HepG2 (cell line): ENCODE measurements at regions not wholly inside any gene's neighbourhood (a gene's known extent, or its start where the extent isn't known, plus 50 kb on each side); places are given as distances from the start of the nearest gene placed in this dataset.

ENCODE experiments used
- ATAC-seq: fragments of 200-7000 bp; cut with Tn5 transposase; 3 replicates; pipeline ENCODE4 v1.9.1; 2020; ENCODE audit warnings: mild to moderate bottlenecking, moderate library complexity
- BruUV-seq: library from RNA; stranded (reverse); fragments of 400-500 nt; replicated peaks from 2 replicates; lab custom pipeline; 2021; lab: Mats Ljungman, UMichigan
- CTCF ChIA-PET: fragments of 300-600 bp; formaldehyde crosslinking; extraction: SDS; loops from one replicate; lab custom pipeline; 2021; ENCODE audit warnings: low total read pairs, inconsistent platforms, low intra/inter-chr PET ratio; lab: Yijun Ruan, JAX
- POLR2A ChIA-PET: fragments of 350-600 bp; sonication (Branson Sonifier 250); formaldehyde crosslinking; loops from one replicate; lab custom pipeline; 2020; ENCODE audit warnings: antibody characterized with exemption, inconsistent platforms; lab: Yijun Ruan, JAX
- DNase-seq: peaks from one replicate; pipeline ENCODE4 v3.0.0-alpha.2; 2015; ENCODE audit warnings: low spot score
- FAIRE-seq: peaks from 3 replicates; lab custom pipeline; 2011; peaks lifted over from hg19 to GRCh38; lab: Jason Lieb, UNC
- H2AFZ ChIP-seq: one replicate; pipeline ENCODE4 v1.6.1; 2011; ENCODE audit warnings: low read length, inconsistent platforms
- H3K27ac ChIP-seq: fragments of 300-600 bp; 3 replicates; pipeline ENCODE4 v1.8.0; 2011; ENCODE audit warnings: mixed run types, mild to moderate bottlenecking, mixed read lengths, low read length, inconsistent platforms; ENCODE audit not compliant: insufficient read depth; ENCODE audit errors: extremely low read length
- H3K27me3 ChIP-seq, 2 experiments: fragments of 200-600 bp in 1 of 2; 2 replicates in 1 of 2; 3 replicates in 1 of 2; pipeline versions ENCODE4 v1.6.0 to v1.8.0; 2011; ENCODE audit warnings: low read length in 2 of 2, mild to moderate bottlenecking in 2 of 2, moderate library complexity in 2 of 2, inconsistent platforms in 1 of 2; ENCODE audit not compliant: insufficient read depth in 2 of 2, control insufficient read depth in 1 of 2
- H3K36me3 ChIP-seq, 2 experiments: fragments of 200-600 bp in 1 of 2; replicated peaks in 1 of 2; 2 replicates in 1 of 2; 3 replicates in 1 of 2; pipeline versions ENCODE4 v1.5.1 to v1.8.0; 2011; ENCODE audit warnings: low read length in 2 of 2, inconsistent platforms in 1 of 2; ENCODE audit not compliant: insufficient read depth in 2 of 2, control insufficient read depth in 1 of 2
- H3K4me1 ChIP-seq: 2 replicates; pipeline ENCODE4 v1.5.1; 2012; ENCODE audit warnings: low read length, inconsistent platforms; ENCODE audit not compliant: insufficient read depth
- H3K4me2 ChIP-seq: 2 replicates; pipeline ENCODE4 v1.6.0; 2011; ENCODE audit warnings: low read depth, low read length, inconsistent platforms
- H3K4me3 ChIP-seq, 3 experiments: fragments of 200-600 bp in 1 of 3; sonication (generic), shearing (Covaris generic) in 1 of 3; replicated peaks in 1 of 3; 2 replicates each; pipeline ENCODE4 v1.5.1; 2011 to 2016; ENCODE audit warnings: low read length in 3 of 3, inconsistent platforms in 2 of 3, low read depth in 2 of 3, mild to moderate bottlenecking in 2 of 3, control low read depth in 1 of 3, mixed read lengths in 1 of 3; ENCODE audit not compliant: insufficient read depth in 1 of 3
- H3K79me2 ChIP-seq: one replicate; pipeline ENCODE4 v1.6.1; 2011; ENCODE audit warnings: low read length, inconsistent platforms; ENCODE audit not compliant: insufficient read depth
- H3K9ac ChIP-seq: 2 replicates; pipeline ENCODE4 v1.6.0; 2011; ENCODE audit warnings: mild to moderate bottlenecking, low read depth, low read length, inconsistent platforms; ENCODE audit not compliant: insufficient read depth
- H3K9me3 ChIP-seq: 2 replicates; pipeline ENCODE4 v1.5.1; 2012; ENCODE audit warnings: mild to moderate bottlenecking, low read length
- H4K20me1 ChIP-seq: 2 replicates; pipeline ENCODE4 v1.6.0; 2011; ENCODE audit warnings: inconsistent platforms, mild to moderate bottlenecking, low read length, moderate library complexity; ENCODE audit not compliant: insufficient read depth
- CCAR2 ChIP-seq: fragments of 200-400 bp; formaldehyde crosslinking; optimal IDR thresholded peaks from 2 replicates; pipeline ENCODE3; 2018; ENCODE audit warnings: low read depth, mild to moderate bottlenecking, low read length, moderate library complexity
- DNMT1 ChIP-seq: sonication (generic); formaldehyde crosslinking; IDR thresholded peaks from 2 replicates; pipeline ENCODE4 v1.5.1; 2020; ENCODE audit warnings: mild to moderate bottlenecking, missing genetic modification reagents
- HOXA3 ChIP-seq: sonication (generic); formaldehyde crosslinking; IDR thresholded peaks from 2 replicates; pipeline ENCODE4 v1.5.0; 2020; ENCODE audit warnings: missing genetic modification reagents
- LCORL ChIP-seq, 2 experiments: fragments of 450-650 bp in 1 of 2; sonication (generic) in 1 of 2; formaldehyde crosslinking in 1 of 2; IDR thresholded peaks; 2 replicates each; pipeline versions ENCODE4 v1.5.0 to v1.6.1; 2017 to 2020; ENCODE audit warnings: antibody characterized with exemption in 1 of 2, missing genetic modification reagents in 1 of 2
- XBP1 ChIP-seq: sonication (generic); formaldehyde crosslinking; IDR thresholded peaks from 2 replicates; pipeline ENCODE4 v1.5.0; 2020; ENCODE audit warnings: missing genetic modification reagents
- ZMYM3 ChIP-seq: sonication (generic); formaldehyde crosslinking; IDR thresholded peaks from 2 replicates; pipeline ENCODE4 v1.5.1; 2020; ENCODE audit warnings: mild to moderate bottlenecking, missing genetic modification reagents
- ZNF816 ChIP-seq: sonication (generic); formaldehyde crosslinking; IDR thresholded peaks from 2 replicates; pipeline ENCODE4 v1.8.0; 2022; ENCODE audit warnings: missing genetic modification reagents, mild to moderate bottlenecking, borderline replicate concordance
- WGBS: methylation state at CpG from one replicate; pipeline ENCODE4 v1.1.6; 2017; ENCODE audit warnings: low lambda C conversion rate; 5-methylcytosine and 5-hydroxymethylcytosine counted together
- in situ Hi-C: cut with HindIII; loops from 2 replicates; pipeline ENCODE4 v1.10.0; 2017; ENCODE audit warnings: low pct_unique_long_range_greater_than_20kb; ENCODE audit not compliant: extremely low pct_ligation_motif_present
- intact Hi-C: fragments of 100-400 bp; cut with micrococcal nuclease; formaldehyde crosslinking; loops from one replicate; pipeline ENCODE4 v1.10.0; 2022; ENCODE audit not compliant: unreplicated experiment
- TF ChIP-seq, protein P1 (sequence below): sonication (generic); formaldehyde crosslinking; conservative IDR thresholded peaks from 2 replicates; pipeline ENCODE4 v1.4.0; 2020; ENCODE audit warnings: missing genetic modification reagents
- TF ChIP-seq, protein P2 (sequence below): sonication (generic); formaldehyde crosslinking; IDR thresholded peaks from 2 replicates; pipeline ENCODE4 v1.5.1; 2020; ENCODE audit warnings: mild to moderate bottlenecking, missing genetic modification reagents, borderline replicate concordance
- TF ChIP-seq, protein P3 (sequence below): sonication (generic); formaldehyde crosslinking; IDR thresholded peaks from 2 replicates; pipeline ENCODE4 v1.8.0; 2022; ENCODE audit warnings: mild to moderate bottlenecking, missing genetic modification reagents, moderate library complexity
- TF ChIP-seq, protein P4 (sequence below): sonication (generic); formaldehyde crosslinking; IDR thresholded peaks from 2 replicates; pipeline ENCODE4 v1.5.0; 2020; ENCODE audit warnings: missing genetic modification reagents, mild to moderate bottlenecking, borderline replicate concordance
- TF ChIP-seq, protein P5 (sequence below): sonication (generic); formaldehyde crosslinking; IDR thresholded peaks from 2 replicates; pipeline ENCODE4 v1.4.0; 2020; ENCODE audit warnings: missing genetic modification reagents, borderline replicate concordance
- TF ChIP-seq, protein P6 (sequence below): sonication (generic); formaldehyde crosslinking; IDR thresholded peaks from 2 replicates; pipeline ENCODE4 v1.9.0; 2021; ENCODE audit warnings: missing genetic modification reagents, mild to moderate bottlenecking, borderline replicate concordance
- TF ChIP-seq, protein P7 (sequence below): IDR thresholded peaks from 2 replicates; pipeline ENCODE4 v1.6.1; 2012; ENCODE audit warnings: low read depth, low read length, improper control_type of control experiment
- TF ChIP-seq, protein P8 (sequence below): IDR thresholded peaks from 2 replicates; pipeline ENCODE4 v1.6.1; 2018; ENCODE audit warnings: missing genetic modification reagents

DNA sequence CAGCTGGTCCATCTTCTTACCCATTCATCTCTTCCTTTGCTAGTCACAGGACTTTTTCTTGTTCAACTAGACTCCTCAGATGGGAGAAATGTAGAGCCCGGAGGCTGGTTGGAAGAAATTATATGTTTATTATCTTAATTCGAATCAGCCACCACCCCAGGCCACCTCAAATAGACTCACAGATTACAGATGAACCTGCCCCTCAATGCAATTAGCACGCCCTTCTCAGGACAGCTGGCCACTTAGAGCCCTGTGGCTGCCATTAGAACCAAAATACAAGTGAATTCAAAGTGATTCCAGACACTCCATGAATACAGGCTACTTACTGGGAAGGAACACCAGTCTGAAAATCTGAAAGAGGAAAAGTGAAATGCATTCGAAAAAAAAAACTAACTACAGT, 176.4 kb downstream of the MAFB start:
- no peak overlapping the region for H3K4me3 ChIP-seq
- no peaks in the 10 kb centered on the region for H4K20me1 ChIP-seq
- 12% methylated on average over 4 of the region's 4 CpGs for WGBS
- CTCF ChIA-PET = no interaction called here
- FAIRE-seq (no peak), DNase-seq (no peak), ATAC-seq (no peak)
- in situ Hi-C loops = no loop called here
- intact Hi-C loops = no loop called here
- POLR2A ChIA-PET = no interaction called here
- no peak overlapping the region for H2AFZ ChIP-seq
- no peaks in the 10 kb centered on the region for H3K4me1 ChIP-seq
- H3K27me3 ChIP-seq = no peaks in the 10 kb centered on the region; a peak in 1 of 5 replicates
- H3K27ac ChIP-seq = no peak overlapping the region
- BruUV-seq = no TSS peak
- H3K9me3 ChIP-seq = no peaks in the 10 kb centered on the region
- no peak overlapping the region for H3K9ac ChIP-seq
- no peaks in the 10 kb centered on the region for H3K36me3 ChIP-seq
- H3K79me2 ChIP-seq = no peaks in the 10 kb centered on the region
- H3K4me2 ChIP-seq = no peak overlapping the region
- TF ChIP-seq, protein P1, sequence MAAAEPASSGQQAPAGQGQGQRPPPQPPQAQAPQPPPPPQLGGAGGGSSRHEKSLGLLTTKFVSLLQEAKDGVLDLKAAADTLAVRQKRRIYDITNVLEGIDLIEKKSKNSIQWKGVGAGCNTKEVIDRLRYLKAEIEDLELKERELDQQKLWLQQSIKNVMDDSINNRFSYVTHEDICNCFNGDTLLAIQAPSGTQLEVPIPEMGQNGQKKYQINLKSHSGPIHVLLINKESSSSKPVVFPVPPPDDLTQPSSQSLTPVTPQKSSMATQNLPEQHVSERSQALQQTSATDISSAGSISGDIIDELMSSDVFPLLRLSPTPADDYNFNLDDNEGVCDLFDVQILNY (CRISPR knock-in tag) = no peak
- TF ChIP-seq, protein P2, sequence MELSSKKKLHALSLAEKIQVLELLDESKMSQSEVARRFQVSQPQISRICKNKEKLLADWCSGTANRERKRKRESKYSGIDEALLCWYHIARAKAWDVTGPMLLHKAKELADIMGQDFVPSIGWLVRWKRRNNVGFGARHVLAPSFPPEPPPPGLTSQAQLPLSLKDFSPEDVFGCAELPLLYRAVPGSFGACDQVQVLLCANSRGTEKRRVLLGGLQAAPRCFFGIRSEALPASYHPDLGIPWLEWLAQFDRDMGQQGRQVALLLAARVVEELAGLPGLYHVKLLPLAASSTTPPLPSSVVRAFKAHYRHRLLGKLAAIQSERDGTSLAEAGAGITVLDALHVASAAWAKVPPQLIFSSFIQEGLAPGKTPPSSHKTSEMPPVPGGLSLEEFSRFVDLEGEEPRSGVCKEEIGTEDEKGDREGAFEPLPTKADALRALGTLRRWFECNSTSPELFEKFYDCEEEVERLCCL = no peak
- TF ChIP-seq HOXA3 (CRISPR knock-in tag) = no peak
- no peak for TF ChIP-seq ZMYM3 (CRISPR knock-in tag)
- TF ChIP-seq CCAR2 = no peak
- no peak for TF ChIP-seq ZNF816 (CRISPR knock-in tag)
- no peak for TF ChIP-seq XBP1 (CRISPR knock-in tag)
- TF ChIP-seq, protein P3, sequence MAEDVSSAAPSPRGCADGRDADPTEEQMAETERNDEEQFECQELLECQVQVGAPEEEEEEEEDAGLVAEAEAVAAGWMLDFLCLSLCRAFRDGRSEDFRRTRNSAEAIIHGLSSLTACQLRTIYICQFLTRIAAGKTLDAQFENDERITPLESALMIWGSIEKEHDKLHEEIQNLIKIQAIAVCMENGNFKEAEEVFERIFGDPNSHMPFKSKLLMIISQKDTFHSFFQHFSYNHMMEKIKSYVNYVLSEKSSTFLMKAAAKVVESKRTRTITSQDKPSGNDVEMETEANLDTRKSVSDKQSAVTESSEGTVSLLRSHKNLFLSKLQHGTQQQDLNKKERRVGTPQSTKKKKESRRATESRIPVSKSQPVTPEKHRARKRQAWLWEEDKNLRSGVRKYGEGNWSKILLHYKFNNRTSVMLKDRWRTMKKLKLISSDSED (CRISPR knock-in tag) = no peak
- TF ChIP-seq, protein P4, sequence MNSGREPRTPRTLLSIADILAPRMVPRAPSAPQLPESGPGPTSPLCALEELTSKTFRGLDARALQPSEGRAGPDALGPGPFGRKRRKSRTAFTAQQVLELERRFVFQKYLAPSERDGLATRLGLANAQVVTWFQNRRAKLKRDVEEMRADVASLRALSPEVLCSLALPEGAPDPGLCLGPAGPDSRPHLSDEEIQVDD (CRISPR knock-in tag) = no peak
- no peak for TF ChIP-seq LCORL (IDR thresholded peaks at IDR 0.05)
- TF ChIP-seq LCORL (CRISPR knock-in tag; IDR thresholded peaks at IDR 0.05) = no peak
- TF ChIP-seq, protein P5, sequence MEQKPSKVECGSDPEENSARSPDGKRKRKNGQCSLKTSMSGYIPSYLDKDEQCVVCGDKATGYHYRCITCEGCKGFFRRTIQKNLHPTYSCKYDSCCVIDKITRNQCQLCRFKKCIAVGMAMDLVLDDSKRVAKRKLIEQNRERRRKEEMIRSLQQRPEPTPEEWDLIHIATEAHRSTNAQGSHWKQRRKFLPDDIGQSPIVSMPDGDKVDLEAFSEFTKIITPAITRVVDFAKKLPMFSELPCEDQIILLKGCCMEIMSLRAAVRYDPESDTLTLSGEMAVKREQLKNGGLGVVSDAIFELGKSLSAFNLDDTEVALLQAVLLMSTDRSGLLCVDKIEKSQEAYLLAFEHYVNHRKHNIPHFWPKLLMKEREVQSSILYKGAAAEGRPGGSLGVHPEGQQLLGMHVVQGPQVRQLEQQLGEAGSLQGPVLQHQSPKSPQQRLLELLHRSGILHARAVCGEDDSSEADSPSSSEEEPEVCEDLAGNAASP (CRISPR knock-in tag) = no peak
- no peak for TF ChIP-seq DNMT1
- TF ChIP-seq, protein P6, sequence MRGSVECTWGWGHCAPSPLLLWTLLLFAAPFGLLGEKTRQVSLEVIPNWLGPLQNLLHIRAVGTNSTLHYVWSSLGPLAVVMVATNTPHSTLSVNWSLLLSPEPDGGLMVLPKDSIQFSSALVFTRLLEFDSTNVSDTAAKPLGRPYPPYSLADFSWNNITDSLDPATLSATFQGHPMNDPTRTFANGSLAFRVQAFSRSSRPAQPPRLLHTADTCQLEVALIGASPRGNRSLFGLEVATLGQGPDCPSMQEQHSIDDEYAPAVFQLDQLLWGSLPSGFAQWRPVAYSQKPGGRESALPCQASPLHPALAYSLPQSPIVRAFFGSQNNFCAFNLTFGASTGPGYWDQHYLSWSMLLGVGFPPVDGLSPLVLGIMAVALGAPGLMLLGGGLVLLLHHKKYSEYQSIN (CRISPR knock-in tag) = no peak
- TF ChIP-seq, protein P7, sequence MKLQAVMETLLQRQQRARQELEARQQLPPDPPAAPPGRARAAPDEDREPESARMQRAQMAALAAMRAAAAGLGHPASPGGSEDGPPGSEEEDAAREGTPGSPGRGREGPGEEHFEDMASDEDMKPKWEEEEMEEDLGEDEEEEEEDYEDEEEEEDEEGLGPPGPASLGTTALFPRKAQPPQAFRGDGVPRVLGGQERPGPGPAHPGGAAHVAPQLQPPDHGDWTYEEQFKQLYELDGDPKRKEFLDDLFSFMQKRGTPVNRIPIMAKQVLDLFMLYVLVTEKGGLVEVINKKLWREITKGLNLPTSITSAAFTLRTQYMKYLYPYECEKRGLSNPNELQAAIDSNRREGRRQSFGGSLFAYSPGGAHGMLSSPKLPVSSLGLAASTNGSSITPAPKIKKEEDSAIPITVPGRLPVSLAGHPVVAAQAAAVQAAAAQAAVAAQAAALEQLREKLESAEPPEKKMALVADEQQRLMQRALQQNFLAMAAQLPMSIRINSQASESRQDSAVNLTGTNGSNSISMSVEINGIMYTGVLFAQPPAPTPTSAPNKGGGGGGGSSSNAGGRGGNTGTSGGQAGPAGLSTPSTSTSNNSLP = no peak
- TF ChIP-seq, protein P8, sequence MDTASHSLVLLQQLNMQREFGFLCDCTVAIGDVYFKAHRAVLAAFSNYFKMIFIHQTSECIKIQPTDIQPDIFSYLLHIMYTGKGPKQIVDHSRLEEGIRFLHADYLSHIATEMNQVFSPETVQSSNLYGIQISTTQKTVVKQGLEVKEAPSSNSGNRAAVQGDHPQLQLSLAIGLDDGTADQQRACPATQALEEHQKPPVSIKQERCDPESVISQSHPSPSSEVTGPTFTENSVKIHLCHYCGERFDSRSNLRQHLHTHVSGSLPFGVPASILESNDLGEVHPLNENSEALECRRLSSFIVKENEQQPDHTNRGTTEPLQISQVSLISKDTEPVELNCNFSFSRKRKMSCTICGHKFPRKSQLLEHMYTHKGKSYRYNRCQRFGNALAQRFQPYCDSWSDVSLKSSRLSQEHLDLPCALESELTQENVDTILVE (CRISPR knock-in tag) = no peak
